ENCODE measurements at regions not wholly inside any gene's neighbourhood (a gene's known extent, or its start where the extent isn't known, plus 50 kb on each side); places are given as distances from the start of the nearest gene placed in this dataset.

- Mint-ChIP-seq H3K36me3 (ENCODE audit: low read depth) (no peaks in the 10 kb centered on the region), H3K27me3 (ENCODE audit: low read depth) (no peaks in the 10 kb centered on the region), H3K4me1 (ENCODE audit: low read depth) (no peaks in the 10 kb centered on the region), H3K9me3 (ENCODE audit: insufficient read depth) (peaks cover 8% of the 10 kb centered on the region), H3K27ac (no peak overlapping the region), H3K4me3 (no peak overlapping the region)
- ChIA-PET CTCF (no interaction called here), POLR2A (no interaction called here)
- DNase-seq (no peak), ATAC-seq (no peak)
Measured at GRCh38 chr13:72290962-72291681, 424.1 kb upstream of the DACH1 start.

GRCh38 chr13:72286421-72286820 lies 419.4 kb upstream of the DACH1 start:
- ChIA-PET POLR2A (no interaction called here), CTCF (no interaction called here)
- Mint-ChIP-seq H3K27me3 (ENCODE audit: low read depth) (no peaks in the 10 kb centered on the region), H3K4me3 (no peak overlapping the region), H3K27ac (no peak overlapping the region), H3K4me1 (ENCODE audit: low read depth) (no peaks in the 10 kb centered on the region), H3K9me3 (ENCODE audit: insufficient read depth) (no peaks in the 10 kb centered on the region), H3K36me3 (ENCODE audit: low read depth) (no peaks in the 10 kb centered on the region)
- ATAC-seq (no peak), DNase-seq (no peak)

DNA sequence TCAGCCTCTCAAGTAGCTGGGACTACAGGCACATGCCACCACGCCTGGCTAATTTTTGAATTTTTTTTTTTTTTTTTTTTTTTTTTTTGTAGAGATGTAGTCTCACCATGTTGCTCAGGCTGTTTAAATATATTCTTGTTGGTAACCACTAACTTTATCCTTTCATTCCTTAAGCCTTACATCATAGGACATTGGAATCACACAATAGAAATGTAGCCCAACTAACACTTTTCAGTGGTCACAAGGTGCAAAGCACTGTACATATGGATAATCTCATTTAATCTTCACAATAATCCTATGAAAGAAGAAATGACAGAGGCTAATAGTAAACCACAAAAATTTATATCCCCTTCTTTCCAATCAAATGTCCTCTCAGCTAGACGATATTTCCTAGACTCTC lies 417.8 kb upstream of the DACH1 start:
- no peaks in the 10 kb centered on the region for H3K36me3 Mint-ChIP-seq (ENCODE audit: low read depth)
- no peaks in the 10 kb centered on the region for H3K9me3 Mint-ChIP-seq (ENCODE audit: insufficient read depth)
- CTCF ChIA-PET: no interaction called here
- DNase-seq: no peak
- no peak overlapping the region for H3K27ac Mint-ChIP-seq
- no peaks in the 10 kb centered on the region for H3K4me1 Mint-ChIP-seq (ENCODE audit: low read depth)
- ATAC-seq: no peak
- no peak overlapping the region for H3K4me3 Mint-ChIP-seq
- POLR2A ChIA-PET: no interaction called here
- H3K27me3 Mint-ChIP-seq (ENCODE audit: low read depth): no peaks in the 10 kb centered on the region

DNA sequence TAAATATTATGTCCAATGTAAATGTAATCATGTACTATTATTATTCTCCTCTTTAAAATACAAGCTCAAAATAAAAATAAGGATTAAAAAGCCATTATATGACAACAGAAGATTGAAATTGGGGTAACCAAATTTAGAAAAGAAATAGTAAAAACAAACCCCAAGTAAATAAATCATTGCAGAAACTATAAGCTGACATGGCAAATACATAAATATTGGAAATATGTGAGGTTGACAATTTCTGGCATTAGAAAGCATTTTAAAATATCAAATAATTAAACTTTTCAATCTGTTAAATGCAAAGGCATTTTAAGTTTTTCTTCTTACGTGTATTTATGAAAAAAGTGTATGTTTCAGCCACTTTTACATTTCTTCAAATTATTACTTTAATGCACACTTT lies 394.7 kb upstream of the DACH1 start:
- ChIA-PET CTCF (no interaction called here), POLR2A (no interaction called here)
- peaks cover 4% of the 10 kb centered on the region for H3K9me3 Mint-ChIP-seq (ENCODE audit: insufficient read depth)
- ATAC-seq (no peak), DNase-seq (no peak)
- no peak overlapping the region for H3K27ac Mint-ChIP-seq
- no peaks in the 10 kb centered on the region for H3K36me3 Mint-ChIP-seq (ENCODE audit: low read depth)
- no peak overlapping the region for H3K4me3 Mint-ChIP-seq
- no peaks in the 10 kb centered on the region for H3K27me3 Mint-ChIP-seq (ENCODE audit: low read depth)
- H3K4me1 Mint-ChIP-seq (ENCODE audit: low read depth): no peaks in the 10 kb centered on the region

GRCh38 chr13:72259528-72259927 lies 392.5 kb upstream of the DACH1 start:
- no peak for ATAC-seq
- Mint-ChIP-seq H3K27me3 (ENCODE audit: low read depth) (no peaks in the 10 kb centered on the region), H3K4me1 (ENCODE audit: low read depth) (no peaks in the 10 kb centered on the region), H3K36me3 (ENCODE audit: low read depth) (no peaks in the 10 kb centered on the region), H3K27ac (no peak overlapping the region), H3K9me3 (ENCODE audit: insufficient read depth) (peaks cover 4% of the 10 kb centered on the region), H3K4me3 (no peak overlapping the region)
- CTCF ChIA-PET: no interaction called here
- no peak for DNase-seq
- POLR2A ChIA-PET: no interaction called here

DNA sequence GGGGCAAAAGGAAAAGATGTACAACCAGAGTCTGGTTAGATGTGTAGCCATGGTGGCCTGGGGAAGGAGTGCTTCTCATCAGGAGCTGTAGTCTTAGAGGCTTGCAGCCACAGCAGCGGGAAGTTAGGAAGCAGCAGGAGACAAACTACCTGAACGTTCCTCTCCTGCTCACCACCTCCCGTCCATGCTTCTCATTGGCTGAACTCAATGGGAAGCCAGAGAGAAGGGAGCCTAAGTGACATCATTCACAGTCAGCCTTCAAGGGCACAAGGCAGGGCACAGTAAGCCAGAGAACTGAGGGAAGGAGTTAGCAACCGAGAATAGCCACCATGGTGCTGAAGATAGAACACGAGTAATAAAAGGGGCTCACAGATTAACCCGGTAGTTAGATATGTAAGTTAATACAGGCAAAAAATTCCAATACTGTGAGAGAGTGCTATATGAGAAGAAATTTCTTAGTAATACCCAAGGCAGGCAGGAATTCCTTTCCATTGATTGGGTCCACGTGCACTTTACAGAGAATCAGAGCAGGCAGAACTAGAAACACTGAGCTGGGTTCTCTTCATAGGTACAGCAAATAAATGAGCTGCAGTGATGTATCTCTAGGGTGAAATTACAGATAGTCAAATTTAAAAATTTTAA lies 391.5 kb upstream of the DACH1 start:
- Mint-ChIP-seq H3K4me1 (ENCODE audit: low read depth) (no peaks in the 10 kb centered on the region), H3K27me3 (ENCODE audit: low read depth) (no peaks in the 10 kb centered on the region), H3K27ac (no peak overlapping the region), H3K4me3 (no peak overlapping the region), H3K9me3 (ENCODE audit: insufficient read depth) (peaks cover 4% of the 10 kb centered on the region), H3K36me3 (ENCODE audit: low read depth) (no peaks in the 10 kb centered on the region)
- DNase-seq: no peak
- POLR2A ChIA-PET: no interaction called here
- CTCF ChIA-PET: no interaction called here
- no peak for ATAC-seq

DNA sequence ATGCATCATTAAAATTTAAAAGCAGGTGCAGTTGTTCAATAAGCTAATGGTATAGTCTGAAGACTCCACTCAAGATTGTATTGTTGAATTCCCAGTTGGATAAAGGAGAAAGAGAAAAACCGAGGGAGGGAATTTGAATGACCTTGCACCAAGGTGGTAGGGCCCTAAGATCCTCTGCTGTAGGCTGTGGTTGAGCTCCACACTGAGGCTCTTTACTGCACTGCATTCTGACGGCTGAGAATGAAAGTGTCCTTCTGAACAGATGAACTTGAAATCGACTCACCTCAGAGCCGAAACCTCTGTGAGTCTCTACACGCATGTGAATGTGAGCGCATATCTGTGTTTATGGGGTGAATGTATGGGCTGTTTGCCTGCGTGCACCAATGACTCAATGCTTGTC lies 388.9 kb upstream of the DACH1 start:
- no peaks in the 10 kb centered on the region for H3K4me1 Mint-ChIP-seq (ENCODE audit: low read depth)
- DNase-seq: no peak
- no peaks in the 10 kb centered on the region for H3K36me3 Mint-ChIP-seq (ENCODE audit: low read depth)
- ChIA-PET POLR2A (no interaction called here), CTCF (no interaction called here)
- ATAC-seq: no peak
- peaks cover 4% of the 10 kb centered on the region for H3K9me3 Mint-ChIP-seq (ENCODE audit: insufficient read depth)
- no peaks in the 10 kb centered on the region for H3K27me3 Mint-ChIP-seq (ENCODE audit: low read depth)
- H3K4me3 Mint-ChIP-seq: no peak overlapping the region
- H3K27ac Mint-ChIP-seq: no peak overlapping the region

GRCh38 chr13:72253754-72254153 lies 386.8 kb upstream of the DACH1 start:
- ATAC-seq (no peak), DNase-seq (no peak)
- CTCF ChIA-PET: no interaction called here
- no peaks in the 10 kb centered on the region for H3K27me3 Mint-ChIP-seq (ENCODE audit: low read depth)
- H3K36me3 Mint-ChIP-seq (ENCODE audit: low read depth): no peaks in the 10 kb centered on the region
- H3K4me1 Mint-ChIP-seq (ENCODE audit: low read depth): no peaks in the 10 kb centered on the region
- peaks cover 4% of the 10 kb centered on the region for H3K9me3 Mint-ChIP-seq (ENCODE audit: insufficient read depth)
- no peak overlapping the region for H3K27ac Mint-ChIP-seq
- POLR2A ChIA-PET: no interaction called here
- no peak overlapping the region for H3K4me3 Mint-ChIP-seq

DNA sequence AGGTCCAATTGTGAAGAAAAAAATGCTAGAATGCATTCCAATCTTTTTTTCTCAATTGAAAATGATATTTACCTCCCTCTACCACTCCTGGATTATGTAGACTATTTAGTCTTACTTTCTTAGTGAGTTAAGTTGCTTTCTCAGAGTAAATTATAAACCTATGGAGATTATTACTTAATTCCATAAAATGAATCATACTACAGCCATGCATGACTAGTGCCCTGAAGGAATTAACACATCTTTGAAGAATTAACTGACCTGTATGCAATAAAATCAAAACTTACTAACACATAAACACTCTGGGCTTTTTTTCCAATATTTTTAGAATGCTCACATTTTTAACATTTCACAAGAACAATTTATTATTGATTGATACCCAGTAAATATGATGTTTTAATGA lies 379.4 kb upstream of the DACH1 start:
- Mint-ChIP-seq H3K27ac (no peak overlapping the region), H3K4me1 (ENCODE audit: low read depth) (no peaks in the 10 kb centered on the region), H3K36me3 (ENCODE audit: low read depth) (no peaks in the 10 kb centered on the region), H3K4me3 (no peak overlapping the region), H3K9me3 (ENCODE audit: insufficient read depth) (no peaks in the 10 kb centered on the region), H3K27me3 (ENCODE audit: low read depth) (no peaks in the 10 kb centered on the region)
- CTCF ChIA-PET: no interaction called here
- DNase-seq (no peak), ATAC-seq (no peak)
- POLR2A ChIA-PET: no interaction called here

DNA sequence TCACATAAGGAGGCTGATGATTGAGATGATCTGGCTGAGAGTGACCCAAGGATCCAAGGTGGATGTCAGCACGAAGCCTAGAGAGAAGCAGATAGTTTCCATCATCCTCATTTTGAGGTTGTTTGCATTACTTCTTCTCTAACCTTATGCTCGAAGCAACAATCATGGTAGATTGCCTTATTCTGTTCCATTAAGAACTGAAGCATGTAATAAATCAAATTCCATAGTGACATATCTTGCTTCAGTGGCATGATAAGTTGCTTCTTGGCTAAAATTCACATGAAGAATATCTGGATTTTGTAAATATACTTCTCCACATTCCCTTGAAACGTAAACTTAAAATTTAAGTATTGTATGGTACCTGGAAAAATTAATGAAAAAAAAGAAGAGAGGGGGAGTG lies 377.8 kb upstream of the DACH1 start:
- no peak overlapping the region for H3K4me3 Mint-ChIP-seq
- no peak for ATAC-seq
- POLR2A ChIA-PET: no interaction called here
- H3K27ac Mint-ChIP-seq: no peak overlapping the region
- CTCF ChIA-PET: no interaction called here
- H3K4me1 Mint-ChIP-seq (ENCODE audit: low read depth): no peaks in the 10 kb centered on the region
- H3K9me3 Mint-ChIP-seq (ENCODE audit: insufficient read depth): no peaks in the 10 kb centered on the region
- H3K36me3 Mint-ChIP-seq (ENCODE audit: low read depth): no peaks in the 10 kb centered on the region
- H3K27me3 Mint-ChIP-seq (ENCODE audit: low read depth): no peaks in the 10 kb centered on the region
- no peak for DNase-seq

GRCh38 chr13:72230131-72230530 lies 363.1 kb upstream of the DACH1 start:
- DNase-seq: no peak
- no peak for ATAC-seq
- no peak overlapping the region for H3K27ac Mint-ChIP-seq
- ChIA-PET CTCF (no interaction called here), POLR2A (no interaction called here)
- H3K27me3 Mint-ChIP-seq (ENCODE audit: low read depth): no peaks in the 10 kb centered on the region
- H3K4me3 Mint-ChIP-seq: no peak overlapping the region
- H3K4me1 Mint-ChIP-seq (ENCODE audit: low read depth): no peaks in the 10 kb centered on the region
- no peaks in the 10 kb centered on the region for H3K9me3 Mint-ChIP-seq (ENCODE audit: insufficient read depth)
- H3K36me3 Mint-ChIP-seq (ENCODE audit: low read depth): no peaks in the 10 kb centered on the region

- Mint-ChIP-seq H3K36me3 (ENCODE audit: low read depth) (no peaks in the 10 kb centered on the region), H3K27me3 (ENCODE audit: low read depth) (no peaks in the 10 kb centered on the region), H3K9me3 (ENCODE audit: insufficient read depth) (no peaks in the 10 kb centered on the region), H3K27ac (no peak overlapping the region), H3K4me1 (ENCODE audit: low read depth) (no peaks in the 10 kb centered on the region), H3K4me3 (no peak overlapping the region)
- ChIA-PET POLR2A (no interaction called here), CTCF (no interaction called here)
- DNase-seq (no peak), ATAC-seq (no peak)
Measured at GRCh38 chr13:72229067-72229466, 362.1 kb upstream of the DACH1 start.

DNA sequence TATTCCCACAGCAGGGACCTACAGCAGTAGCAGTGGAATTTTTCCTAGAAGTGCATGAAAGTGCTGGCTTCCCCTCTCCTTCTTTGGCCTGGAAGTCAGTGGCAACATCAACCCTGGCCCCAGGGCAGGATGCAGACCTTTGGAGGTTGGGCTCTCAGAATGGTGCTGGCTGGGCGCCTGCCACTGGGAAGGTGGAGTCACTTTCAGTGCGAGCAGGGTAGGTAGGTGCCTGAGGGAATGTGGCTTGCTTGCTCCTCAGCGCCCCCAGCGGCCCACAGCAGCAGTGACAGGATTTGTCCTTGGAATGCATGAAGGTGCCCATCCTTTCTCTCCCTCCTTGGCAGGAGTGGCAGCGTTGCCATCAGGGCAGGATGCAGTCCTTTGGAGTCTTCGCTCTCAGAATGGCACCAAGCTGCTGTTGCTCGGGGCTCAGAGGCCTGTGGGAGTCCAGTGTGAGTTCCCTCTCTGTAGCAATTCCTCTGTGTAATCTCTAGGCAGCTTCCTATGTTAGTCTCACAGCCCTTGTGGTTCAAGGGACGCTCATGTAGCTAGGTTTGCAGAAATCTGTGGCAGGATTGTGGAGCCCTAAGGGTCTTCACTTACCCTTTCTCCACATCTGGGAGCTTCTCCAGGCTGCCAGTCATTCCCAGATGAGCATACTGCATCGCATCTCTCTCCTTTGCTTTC lies 354.4 kb upstream of the DACH1 start:
- CTCF ChIA-PET: no interaction called here
- H3K9me3 Mint-ChIP-seq (ENCODE audit: insufficient read depth): no peaks in the 10 kb centered on the region
- no peak for ATAC-seq
- no peak overlapping the region for H3K4me3 Mint-ChIP-seq
- no peaks in the 10 kb centered on the region for H3K4me1 Mint-ChIP-seq (ENCODE audit: low read depth)
- H3K36me3 Mint-ChIP-seq (ENCODE audit: low read depth): no peaks in the 10 kb centered on the region
- H3K27me3 Mint-ChIP-seq (ENCODE audit: low read depth): no peaks in the 10 kb centered on the region
- POLR2A ChIA-PET: no interaction called here
- DNase-seq: no peak
- no peak overlapping the region for H3K27ac Mint-ChIP-seq
